ENCODE measurements at regions not wholly inside any gene's neighbourhood (a gene's known extent, or its start where the extent isn't known, plus 50 kb on each side); places are given as distances from the start of the nearest gene placed in this dataset.

- ATAC-seq: no peak
- TF ChIP-seq POU6F1 (CRISPR knock-in tag; IDR thresholded peaks at IDR 0.05; ENCODE audit: borderline replicate concordance, low read depth) (no peak), OSR1 (CRISPR knock-in tag; IDR thresholded peaks at IDR 0.05) (no peak), ZC3H10 (CRISPR knock-in tag; IDR thresholded peaks at IDR 0.05) (no peak), CREB5 (CRISPR knock-in tag; IDR thresholded peaks at IDR 0.05; ENCODE audit: low read depth) (no peak), TOX (CRISPR knock-in tag; IDR thresholded peaks at IDR 0.05; ENCODE audit: borderline replicate concordance) (no peak), GLIS3 (CRISPR knock-in tag; IDR thresholded peaks at IDR 0.05) (no peak), ZNF8 (CRISPR knock-in tag; IDR thresholded peaks at IDR 0.05) (no peak), TSHZ2 (CRISPR knock-in tag; IDR thresholded peaks at IDR 0.05) (no peak), ZNF70 (CRISPR knock-in tag; IDR thresholded peaks at IDR 0.05) (no peak), ESRRG (CRISPR knock-in tag; IDR thresholded peaks at IDR 0.05) (no peak), ZFP30 (CRISPR knock-in tag; IDR thresholded peaks at IDR 0.05) (no peak), CSRNP3 (CRISPR knock-in tag; IDR thresholded peaks at IDR 0.05) (no peak)
Measured at GRCh38 chr18:27787547-27787946, 389.4 kb downstream of the CDH2 start.

GRCh38 chr18:27785815-27786471 lies 391.0 kb downstream of the CDH2 start:
- TF ChIP-seq CREB5 (CRISPR knock-in tag; IDR thresholded peaks at IDR 0.05; ENCODE audit: low read depth): no peak
- no peak for TF ChIP-seq TCF4 (CRISPR knock-in tag; IDR thresholded peaks at IDR 0.05; ENCODE audit: borderline replicate concordance)
- no peak for TF ChIP-seq ZNF8 (CRISPR knock-in tag; IDR thresholded peaks at IDR 0.05)
- no peak for TF ChIP-seq SNAI2 (CRISPR knock-in tag; IDR thresholded peaks at IDR 0.05)
- TF ChIP-seq BACH2 (CRISPR knock-in tag; IDR thresholded peaks at IDR 0.05; ENCODE audit: borderline replicate concordance): no peak
- no peak for TF ChIP-seq PATZ1 (CRISPR knock-in tag; IDR thresholded peaks at IDR 0.05; ENCODE audit: borderline replicate concordance)
- no peak for TF ChIP-seq CSRNP3 (CRISPR knock-in tag; IDR thresholded peaks at IDR 0.05)
- no peak for TF ChIP-seq ZFP30 (CRISPR knock-in tag; IDR thresholded peaks at IDR 0.05)
- TF ChIP-seq ZNF565 (CRISPR knock-in tag; conservative IDR thresholded peaks at IDR 0.05; ENCODE audit: low read depth): no peak
- no peak for TF ChIP-seq ZFP3 (CRISPR knock-in tag; IDR thresholded peaks at IDR 0.05)
- no peak for TF ChIP-seq TSHZ2 (CRISPR knock-in tag; IDR thresholded peaks at IDR 0.05)
- TF ChIP-seq POU6F1 (CRISPR knock-in tag; IDR thresholded peaks at IDR 0.05; ENCODE audit: borderline replicate concordance, low read depth): no peak
- no peak for TF ChIP-seq TOX (CRISPR knock-in tag; IDR thresholded peaks at IDR 0.05; ENCODE audit: borderline replicate concordance)
- TF ChIP-seq ARNTL (CRISPR knock-in tag; IDR thresholded peaks at IDR 0.05; ENCODE audit: borderline replicate concordance, low read depth): no peak
- no peak for TF ChIP-seq RARB (CRISPR knock-in tag; IDR thresholded peaks at IDR 0.05)
- ATAC-seq: no peak
